Activated CD4-positive, CD25-positive, alpha-beta regulatory T cell treated with anti-CD3 and anti-CD28 coated beads, Interleukin-2, amount 50 U/mL, for 24 hours (primary cell): ENCODE measurements at regions not wholly inside any gene's neighbourhood (a gene's known extent, or its start where the extent isn't known, plus 50 kb on each side); places are given as distances from the start of the nearest gene placed in this dataset.
"Not testable (repeated sequence)": the region's sequence is repeated elsewhere in the genome, so short reads cannot be mapped to it uniquely, and the experiment has no call there.

ENCODE experiments used
- ATAC-seq, 2 donors: fragments of 150-1000 bp; cut with Tn5 transposase; one replicate each; pipeline ENCODE4 v1.10.0; 2021; ENCODE audit warnings: mild to moderate bottlenecking in 1 of 2, moderate library complexity in 1 of 2

DNA sequence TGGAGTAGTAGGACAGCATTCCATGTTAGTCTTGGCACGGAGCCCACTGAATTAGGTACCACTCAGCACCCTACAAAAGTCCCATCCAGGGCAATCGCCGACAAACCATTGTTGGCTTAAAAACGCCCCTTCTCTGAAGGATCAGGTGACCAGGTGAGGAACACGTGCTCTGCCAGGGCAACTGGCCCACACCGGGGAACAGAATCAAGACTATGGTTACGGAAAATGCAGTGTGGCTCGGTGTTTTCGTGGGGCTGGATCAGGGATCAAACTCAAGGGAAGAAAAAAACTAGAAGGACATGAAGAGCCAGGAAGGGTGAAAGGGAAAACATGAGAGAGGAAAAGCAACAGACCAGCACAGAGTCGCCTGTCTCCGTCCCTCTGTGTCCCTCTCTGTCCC, 177.8 kb upstream of the ARID1B start:
- no peak for ATAC-seq

DNA sequence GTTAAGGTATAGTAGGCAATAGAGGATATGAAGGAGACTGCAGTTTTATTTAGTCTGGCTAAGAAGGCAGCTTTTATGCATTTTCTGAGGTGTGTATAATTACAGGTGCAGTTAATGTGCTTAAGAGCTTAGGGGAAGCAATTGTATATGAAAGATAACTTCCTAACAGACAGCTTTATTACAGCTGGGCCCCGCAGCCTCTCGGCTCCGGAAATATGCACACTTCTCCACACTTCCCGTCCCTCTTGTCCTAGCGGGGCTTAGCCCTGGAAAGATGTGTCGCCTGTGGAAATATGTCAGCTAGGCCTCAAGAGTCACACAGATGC, 178.4 kb upstream of the ARID1B start:
- no peak for ATAC-seq

DNA sequence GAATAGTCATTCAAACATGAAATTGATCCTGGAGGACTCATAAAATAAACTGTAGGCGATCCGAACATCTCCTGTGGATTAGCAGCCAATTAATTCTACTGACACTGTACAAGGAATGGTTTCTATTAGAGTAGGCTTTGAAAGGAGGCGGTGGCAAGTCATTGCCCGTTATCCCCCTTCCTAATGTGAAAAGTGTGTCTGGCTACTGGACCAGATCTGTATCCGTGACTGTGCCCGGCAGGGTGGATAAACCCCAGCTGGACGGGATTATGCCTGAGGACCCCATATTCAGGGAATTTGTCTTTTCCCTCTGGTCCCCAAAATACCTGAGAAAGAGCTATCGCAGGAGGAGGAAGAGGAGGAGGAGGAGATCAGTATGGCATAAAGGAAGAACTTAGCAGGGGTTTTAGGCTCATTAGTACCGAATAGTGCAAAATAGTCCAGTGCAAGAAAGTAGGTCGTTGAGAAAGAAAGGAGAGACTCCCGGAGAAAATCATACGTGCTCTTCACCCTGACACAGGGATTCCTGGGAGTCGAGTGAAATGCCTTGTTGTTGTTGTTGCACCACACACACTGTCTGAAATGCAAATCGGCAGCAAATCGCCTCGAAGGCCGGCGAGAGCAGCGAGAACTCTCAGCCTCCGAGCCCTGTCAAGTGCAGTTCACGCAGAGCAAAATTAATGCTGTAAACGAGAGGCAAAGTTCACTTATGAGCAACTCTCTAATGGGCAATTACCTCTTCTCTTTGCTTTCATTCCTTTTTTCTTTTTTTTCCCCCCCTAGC, 178.9 kb upstream of the ARID1B start:
- no peak for ATAC-seq

DNA sequence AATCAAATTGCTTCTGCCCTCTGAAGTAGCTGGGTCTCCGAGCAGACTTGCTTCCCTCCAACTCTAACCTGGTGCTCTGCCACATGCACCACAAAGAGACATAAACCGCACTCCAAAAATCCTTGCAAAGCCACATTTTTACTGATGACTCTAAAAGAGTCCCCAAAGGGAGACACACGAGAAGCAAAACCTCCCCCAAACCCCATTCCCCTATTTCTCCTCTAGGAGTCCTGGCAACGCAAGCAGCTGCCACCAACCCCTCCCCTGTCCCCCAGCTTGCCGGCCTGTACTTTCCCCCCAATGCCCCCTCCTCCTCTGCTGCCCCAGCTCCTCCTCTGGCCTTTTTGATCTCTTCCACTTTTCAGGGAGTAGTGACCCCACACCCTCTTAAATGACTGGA, 180.1 kb upstream of the ARID1B start:
- ATAC-seq = no peak

DNA sequence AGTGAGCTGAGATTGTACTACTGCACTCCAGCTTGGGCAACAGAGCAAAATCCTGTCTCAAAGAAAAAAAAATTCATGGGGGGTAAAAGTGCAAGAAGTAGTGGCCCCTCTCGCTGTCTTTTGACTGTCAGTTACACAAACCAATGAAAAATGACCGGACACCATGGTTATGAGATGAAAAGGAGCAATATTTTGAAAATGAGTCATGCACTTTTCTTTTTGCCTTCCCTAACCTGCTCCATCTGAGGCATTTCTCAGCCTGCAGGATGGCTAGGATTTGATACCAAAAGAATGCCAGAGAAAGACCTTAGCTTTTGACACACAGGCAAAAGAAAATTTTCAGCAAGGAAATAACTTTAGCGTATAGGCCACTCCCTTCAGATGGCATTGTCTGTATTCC, 181.7 kb upstream of the ARID1B start:
- ATAC-seq = no peak

DNA sequence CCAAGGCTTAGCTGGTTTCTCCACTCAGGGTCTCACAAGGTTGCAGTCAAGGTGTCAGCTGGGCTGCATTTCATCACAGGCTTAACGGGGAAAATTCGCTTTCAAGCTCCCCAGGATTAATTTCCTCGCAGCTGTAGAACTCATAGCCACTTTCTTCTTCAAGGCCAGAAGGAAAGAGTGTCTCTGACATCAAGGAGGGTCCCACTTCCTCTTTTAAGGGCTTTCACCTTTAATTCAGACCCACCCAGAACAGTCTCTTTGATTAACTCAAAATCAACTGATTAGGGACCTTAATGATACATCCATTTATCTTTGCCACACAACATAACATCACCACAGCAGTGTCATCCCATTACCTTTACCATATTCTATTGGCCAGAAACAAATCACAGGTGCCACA, 183.3 kb upstream of the ARID1B start:
- no peak for ATAC-seq

DNA sequence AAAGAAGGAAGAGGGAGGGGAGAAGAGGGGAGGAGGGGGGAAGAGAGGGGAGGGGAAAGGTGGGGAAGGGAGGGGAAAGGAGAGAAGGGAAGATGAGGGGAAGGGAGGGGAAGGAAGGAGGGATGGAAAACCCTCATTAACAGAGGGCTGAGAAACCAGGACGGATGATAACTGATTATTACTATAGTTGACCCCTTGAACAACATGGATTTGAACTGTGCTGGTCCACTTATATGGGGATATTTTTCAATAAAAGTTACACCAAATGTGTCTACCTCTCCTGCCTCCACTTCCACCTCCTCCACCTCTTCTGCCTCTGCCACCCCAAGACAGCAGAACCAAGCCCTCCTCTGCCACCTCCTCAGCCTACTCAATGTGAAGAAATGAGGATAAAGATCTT, 184.1 kb upstream of the ARID1B start:
- no peak for ATAC-seq

DNA sequence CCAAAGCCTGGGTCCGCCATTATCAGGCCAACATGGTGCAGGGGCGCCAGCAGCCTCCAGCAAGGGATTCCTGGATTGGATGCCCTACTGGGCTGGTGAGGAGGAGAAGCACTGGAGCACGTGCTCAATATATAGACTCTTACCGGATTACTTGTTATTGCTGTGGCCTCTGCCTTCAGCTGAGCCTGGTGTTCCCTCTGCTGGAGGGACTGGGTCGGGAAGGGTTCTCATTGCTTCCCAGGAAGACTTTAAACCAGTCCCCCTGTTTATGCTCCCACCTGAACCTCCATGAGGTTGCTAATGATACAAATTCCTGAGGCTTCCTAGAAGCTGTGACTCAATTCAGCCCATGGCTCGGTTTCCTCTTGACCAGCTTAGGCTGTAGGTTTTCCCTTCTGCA, 186.7 kb upstream of the ARID1B start:
- ATAC-seq = no peak

DNA sequence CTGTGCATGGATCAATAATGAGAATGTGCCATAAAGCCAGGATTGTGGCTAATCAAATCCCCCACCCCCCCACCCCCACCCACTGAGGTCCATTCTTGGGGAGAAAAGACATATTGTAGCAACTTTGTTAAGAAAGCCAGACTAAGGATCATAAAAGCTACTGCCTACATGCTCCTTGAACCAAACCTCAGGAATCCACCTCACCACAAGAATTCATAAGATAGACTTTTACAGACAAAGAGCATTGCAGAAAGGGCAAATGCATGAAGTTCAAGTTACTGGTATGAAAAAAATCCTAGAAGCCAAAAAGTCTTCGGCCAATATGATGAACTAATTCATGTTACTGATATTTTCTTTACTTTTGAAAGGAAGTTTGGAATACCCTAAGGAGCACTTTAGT, 187.9 kb upstream of the ARID1B start:
- no peak for ATAC-seq

DNA sequence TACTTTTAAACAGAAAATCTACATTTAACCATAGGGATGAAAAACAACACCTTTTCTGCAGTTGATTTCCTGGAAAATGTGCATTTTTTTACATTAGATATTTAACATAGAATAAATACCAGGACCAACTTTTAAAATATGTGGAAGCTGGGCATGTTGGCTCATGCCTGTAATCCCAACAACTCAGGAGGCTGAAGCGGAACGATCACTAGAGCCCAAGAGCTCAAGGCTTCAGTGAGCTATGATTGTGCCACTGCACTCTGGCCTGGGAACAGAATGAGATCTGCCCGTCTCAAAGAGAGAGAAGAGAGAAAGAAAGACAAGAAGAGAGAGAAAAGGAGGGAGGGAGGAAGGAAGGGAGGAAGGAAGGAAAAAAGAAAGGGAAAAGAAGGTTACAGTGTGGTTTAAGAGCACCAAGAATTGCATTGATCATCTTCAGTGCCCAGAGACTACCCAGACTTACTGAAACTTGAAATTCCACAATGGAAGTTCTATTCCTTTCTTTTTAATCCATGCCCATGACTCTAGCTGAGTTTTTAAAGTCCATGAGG, 189.4 kb upstream of the ARID1B start:
- ATAC-seq = no peak

DNA sequence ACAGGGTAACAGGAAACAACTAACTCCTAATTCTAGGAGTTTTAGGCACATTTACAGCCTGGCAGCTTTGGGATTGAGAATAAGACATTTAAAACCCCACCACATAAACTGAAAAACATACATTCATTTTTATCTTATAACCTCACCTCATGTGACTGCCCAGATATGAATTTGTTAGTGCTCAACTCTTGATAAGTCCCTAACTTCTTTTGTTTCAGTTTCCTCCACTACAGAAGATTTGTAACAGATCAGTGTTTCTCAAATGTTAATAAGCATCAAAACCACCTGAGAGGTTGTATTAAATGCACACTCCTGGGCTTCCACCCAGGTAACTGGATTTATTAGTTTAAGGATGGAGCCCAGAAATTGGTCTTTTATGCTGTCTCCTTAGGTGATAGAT, 190.1 kb upstream of the ARID1B start:
- ATAC-seq = no peak

DNA sequence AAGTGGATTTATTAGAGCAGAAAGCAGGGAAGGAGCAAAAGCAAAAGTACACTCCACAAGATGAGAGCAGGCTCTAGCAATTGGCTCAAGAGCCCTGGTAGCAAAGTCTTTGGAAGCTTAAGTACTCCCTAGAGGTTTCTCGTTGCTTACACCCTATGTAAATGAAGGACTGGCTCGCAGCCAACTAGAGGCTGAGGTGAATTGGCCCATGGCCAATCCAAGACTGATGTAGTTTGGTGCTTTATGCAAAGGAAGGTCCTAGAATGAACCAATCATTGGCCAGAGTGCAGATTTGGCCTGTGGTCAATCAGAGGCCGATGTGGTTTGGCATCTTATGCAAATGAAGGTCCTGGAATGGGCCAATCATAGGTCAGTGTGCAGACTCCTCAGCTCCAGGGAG, 191.3 kb upstream of the ARID1B start:
- no peak for ATAC-seq

DNA sequence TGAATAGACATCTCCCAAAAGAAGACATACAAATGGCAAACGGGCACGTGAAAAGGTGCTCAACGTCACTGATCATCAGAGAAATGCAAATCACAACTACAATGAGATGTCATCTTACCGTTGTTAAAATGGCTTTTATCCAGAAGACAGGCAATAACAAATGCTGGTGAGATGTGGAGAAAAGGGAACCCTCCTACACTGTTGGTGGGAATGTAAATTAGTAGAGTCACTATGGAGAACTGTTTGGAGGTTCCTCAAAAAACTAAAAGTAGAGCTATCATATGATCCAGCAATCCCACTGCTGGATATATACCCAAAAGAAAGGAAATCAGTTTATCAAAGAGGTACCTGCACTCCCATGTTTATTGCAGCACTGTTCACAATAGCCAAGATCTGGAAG, 193.1 kb upstream of the ARID1B start:
- not testable (repeated sequence) for ATAC-seq

DNA sequence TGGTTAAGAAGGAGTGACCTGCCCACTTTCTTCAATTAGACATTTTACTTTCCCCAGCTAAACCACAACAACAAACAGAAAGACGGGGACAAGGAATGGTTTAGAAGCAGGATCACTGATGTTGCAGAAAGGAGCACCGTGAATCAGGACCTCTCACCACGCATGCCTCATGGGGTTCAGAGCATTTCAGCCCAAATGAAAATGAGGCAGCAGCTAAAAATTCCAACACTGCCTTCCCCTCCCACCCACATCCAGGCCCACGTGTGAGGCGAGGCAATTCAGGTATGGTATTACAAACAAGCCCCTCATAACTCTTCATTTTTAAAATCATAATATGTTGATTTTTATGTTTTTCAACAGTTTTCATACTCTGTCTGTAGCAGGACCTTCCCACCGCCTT, 194.1 kb upstream of the ARID1B start:
- no peak for ATAC-seq

DNA sequence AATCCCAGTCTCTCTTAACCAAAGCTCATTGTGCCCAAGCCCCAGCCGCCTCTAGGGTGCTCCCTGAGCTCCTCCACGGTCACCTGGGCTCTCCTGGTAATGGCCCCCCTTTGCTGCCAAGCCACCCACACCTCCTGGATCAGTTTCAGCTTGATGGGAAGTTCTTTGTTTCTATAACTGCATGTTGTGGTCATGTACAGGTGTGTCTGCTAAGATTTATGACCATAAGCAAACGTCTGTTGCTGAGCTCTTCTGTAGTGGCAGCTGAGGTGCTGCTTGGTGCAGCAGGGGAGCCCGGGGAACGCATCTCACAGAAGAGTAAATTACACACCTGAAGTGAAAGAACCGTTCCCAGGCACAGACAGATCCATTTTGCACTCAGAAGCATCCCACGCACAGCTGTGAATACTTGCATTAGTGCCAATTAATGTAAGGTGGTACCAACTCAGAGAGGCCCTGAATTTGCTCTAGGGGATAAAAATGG, 194.6 kb upstream of the ARID1B start:
- no peak for ATAC-seq

DNA sequence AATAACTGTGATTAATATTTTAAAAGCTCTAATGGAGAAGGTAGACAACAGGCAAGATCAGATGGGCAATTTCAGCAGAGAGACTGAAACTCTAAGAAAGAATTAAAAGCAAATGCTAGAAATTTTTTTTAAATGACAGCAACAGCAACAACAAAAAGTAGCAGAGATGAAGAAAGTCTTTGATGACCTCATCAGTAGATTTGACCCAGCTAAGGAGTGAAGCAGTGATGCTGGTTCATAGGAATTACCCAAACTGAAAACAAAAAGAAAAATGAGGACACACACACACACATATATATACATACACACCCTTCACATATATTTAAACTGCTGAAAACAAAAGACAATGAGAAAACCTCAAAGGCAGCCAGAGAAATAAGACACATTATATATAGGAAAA, 197.6 kb upstream of the ARID1B start:
- ATAC-seq = no peak

DNA sequence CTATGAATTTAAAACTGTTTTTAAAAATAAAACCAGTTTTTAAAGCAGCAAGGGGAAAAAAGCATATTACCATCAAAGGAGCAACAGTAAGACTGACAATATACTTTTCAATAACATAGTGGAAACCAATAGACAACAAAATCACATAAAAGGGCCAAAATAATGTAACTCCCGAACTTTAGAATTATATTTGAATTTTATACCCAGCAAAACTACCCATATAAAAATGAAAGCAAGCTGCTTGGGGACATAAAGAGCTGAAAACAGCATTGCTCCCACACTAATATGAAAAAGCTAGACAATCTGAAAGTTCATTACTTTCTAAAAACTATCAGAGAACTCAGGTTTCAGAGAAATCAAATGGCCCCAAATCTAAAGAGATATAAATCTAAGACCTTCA, 199.4 kb upstream of the ARID1B start:
- no peak for ATAC-seq

DNA sequence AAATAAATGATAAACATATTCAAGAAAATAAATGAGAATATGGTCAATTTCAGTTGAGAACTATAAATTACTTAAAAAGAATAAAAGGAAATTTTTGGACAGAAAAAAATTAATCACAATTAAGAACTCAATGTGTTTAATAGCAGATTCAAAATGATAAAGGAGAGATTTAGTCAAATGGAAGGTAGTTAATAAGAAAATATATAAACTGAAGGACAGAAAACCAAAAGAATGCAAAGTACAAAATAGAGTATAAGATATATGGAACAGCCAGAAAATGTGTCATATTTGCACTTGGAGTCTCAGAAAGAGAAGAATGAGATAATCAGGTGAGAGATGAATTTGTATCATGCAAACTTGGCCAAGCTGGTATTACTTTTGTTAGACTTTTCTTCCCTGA, 201.8 kb upstream of the ARID1B start:
- ATAC-seq = no peak

DNA sequence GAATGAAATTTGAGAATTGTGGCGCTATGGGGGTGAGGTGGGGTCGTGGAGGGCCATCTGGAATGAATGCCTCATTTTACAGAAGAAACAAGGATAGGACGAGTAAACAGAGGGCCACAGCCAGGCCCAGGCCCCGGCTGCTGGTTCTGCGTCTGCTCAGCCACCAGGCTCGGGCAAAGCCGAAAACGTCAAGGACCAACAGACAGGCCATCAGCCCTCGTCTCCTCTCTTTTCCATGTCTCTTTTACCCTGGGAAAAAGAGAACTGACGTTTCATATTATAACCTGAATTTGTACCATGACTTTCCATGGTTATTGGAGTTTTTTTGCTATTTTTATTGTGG, 212.4 kb upstream of the ARID1B start:
- ATAC-seq = no peak

DNA sequence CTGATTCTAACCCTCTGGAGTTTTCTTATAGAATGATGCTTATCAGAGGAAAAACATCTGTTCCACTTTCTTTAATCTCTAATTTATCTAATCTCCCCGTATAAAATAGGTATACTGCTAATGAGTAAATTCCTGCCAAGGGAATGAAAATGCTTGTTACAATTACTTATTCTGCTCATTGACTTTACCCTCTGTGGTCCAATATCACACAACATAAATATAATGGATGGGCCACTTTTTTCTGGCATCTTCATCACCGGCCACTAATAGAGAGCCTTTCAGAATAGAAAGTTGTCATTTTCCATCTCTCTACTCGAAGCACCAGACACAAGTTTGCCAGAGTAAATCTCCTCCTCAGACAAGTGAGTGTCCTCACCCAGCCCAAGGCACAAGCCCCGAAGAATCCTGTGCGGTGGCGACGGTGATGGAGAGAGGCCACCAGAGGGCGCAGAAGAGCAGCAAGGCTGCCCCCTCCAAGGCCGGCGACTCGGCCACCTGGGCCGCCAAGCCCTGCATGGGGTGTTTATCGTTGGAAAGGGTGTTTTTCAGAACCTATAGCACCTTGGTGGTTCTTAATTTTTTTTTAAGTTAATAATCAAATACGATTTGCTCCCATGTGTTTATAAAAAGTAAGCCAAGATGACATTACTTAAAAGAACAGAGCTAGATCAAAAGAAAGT, 212.9 kb upstream of the ARID1B start:
- peak; percentile 85 to 90 for ATAC-seq

DNA sequence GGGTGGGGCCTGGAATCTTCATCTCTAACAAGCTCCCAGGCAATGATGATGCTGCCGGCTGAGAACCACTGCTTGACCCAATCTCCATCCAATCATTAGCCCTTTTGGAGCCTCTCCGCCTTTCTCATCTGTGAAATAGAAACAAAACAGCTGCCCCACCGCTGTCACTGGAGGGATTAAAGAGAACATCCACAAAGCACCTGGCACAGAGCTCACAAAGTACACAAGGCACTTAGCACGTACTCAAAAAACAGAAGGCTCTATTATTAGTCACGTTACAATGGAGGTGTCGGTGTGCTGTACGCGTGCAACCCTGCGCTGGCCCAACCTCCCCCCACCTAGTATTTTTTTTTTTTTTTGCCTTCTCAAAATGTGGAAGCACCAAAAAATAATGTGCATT, 213.5 kb upstream of the ARID1B start:
- no peak for ATAC-seq

DNA sequence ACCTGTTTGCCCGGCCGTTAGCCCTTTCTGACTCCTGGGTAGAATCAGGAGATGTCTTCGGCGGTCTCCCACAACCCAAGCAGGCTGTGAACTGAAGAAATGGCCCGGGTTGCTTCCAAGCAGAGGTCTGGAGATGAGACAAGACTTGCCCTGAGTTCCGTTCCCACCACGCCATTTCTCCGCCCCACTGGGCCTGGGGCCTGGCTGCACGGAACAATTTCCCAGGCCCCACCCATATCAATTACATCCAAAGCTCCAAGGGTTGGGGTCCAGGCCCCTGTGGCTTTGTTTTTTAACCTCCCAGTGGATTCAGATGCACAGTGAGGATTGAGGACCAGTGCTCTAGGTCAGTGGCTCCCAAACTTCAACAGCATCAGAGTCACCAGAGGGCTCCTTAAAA, 214.5 kb upstream of the ARID1B start:
- ATAC-seq = no peak

DNA sequence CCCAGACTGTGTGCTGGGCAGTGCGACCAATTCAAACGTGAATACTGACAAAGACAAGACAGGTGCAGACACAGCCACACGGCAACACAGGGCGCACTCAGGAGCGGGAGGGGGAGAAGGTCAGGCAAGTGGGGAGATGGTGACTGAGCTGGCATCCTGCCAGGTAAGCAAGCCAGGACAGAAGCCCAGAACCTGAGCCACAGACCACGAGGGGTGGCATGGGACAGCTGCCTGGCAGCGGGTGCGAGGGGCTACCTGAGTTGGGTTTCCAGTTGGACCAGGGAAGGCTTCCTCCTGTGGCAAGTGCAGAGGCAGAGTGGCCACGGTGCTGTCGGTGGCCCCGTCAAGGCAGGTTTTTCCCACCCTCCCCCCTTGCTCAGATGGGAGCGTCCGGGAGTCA, 215.2 kb upstream of the ARID1B start:
- ATAC-seq = no peak

DNA sequence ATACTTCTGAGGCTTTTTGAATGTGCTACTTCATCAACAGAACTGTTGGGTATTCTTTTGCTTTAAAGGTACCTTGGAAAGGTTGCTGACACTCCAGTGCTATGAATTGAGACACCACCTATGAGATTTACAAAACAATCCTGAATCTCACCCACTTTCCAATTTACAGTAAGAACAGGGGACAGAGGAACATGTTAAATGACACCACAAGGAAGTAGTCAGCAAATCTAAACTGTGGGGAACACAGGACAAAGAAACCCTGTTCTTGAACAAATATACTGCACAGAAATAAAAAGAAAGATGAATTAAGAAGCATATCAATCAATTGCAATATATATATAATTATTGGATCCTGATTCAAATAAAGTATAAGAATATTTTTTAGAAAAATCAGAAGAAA, 216.7 kb upstream of the ARID1B start:
- ATAC-seq = no peak
